ENCODE measurements at regions not wholly inside any gene's neighbourhood (a gene's known extent, or its start where the extent isn't known, plus 50 kb on each side); places are given as distances from the start of the nearest gene placed in this dataset.

- peaks cover 0 to 18% (median 6%) of the 10 kb centered on the region in 4 donors for H3K4me1 ChIP-seq
- no peaks in the 10 kb centered on the region for H3K36me3 ChIP-seq
- no peak overlapping the region for H3K4me3 ChIP-seq
- no peaks in the 10 kb centered on the region for H3K9me3 ChIP-seq
- DNase-seq, result no peak
- no peak overlapping the region for H3K27ac ChIP-seq
- TF ChIP-seq CTCF (IDR thresholded peaks at IDR 0.05), result no peak
- no peak for TF ChIP-seq POLR2AphosphoS5 (IDR thresholded peaks at IDR 0.05)
- no peak for TF ChIP-seq POLR2A (IDR thresholded peaks at IDR 0.05)
- TF ChIP-seq EP300 (IDR thresholded peaks at IDR 0.05), result no peak
- WGBS, 5 donors, result 91 to 98% (median 95%) methylated on average over 7 of the region's 7 CpGs
- intact Hi-C loops (cut with DNase I; ENCODE audit: low total_unique reads), result no loop called here
- H3K27me3 ChIP-seq, result no peaks in the 10 kb centered on the region
Observed at GRCh38 chr2:236674238-236674637, 104.6 kb downstream of the ACKR3 start.

GRCh38 chr2:236674646-236675045, 105.0 kb downstream of the ACKR3 start:
- Histone ChIP-seq H3K9me3 (no peaks in the 10 kb centered on the region), H3K27me3 (no peaks in the 10 kb centered on the region), H3K27ac (no peak overlapping the region), H3K36me3 (no peaks in the 10 kb centered on the region), H3K4me1 (peaks cover 0 to 18% (median 6%) of the 10 kb centered on the region in 4 donors), H3K4me3 (no peak overlapping the region)
- intact Hi-C loops (cut with DNase I; ENCODE audit: low total_unique reads), result no loop called here
- DNase-seq, result no peak
- no peak for TF ChIP-seq POLR2AphosphoS5 (IDR thresholded peaks at IDR 0.05)
- no peak for TF ChIP-seq EP300 (IDR thresholded peaks at IDR 0.05)
- 77 to 88% (median 84%) methylated on average over 7 of the region's 7 CpGs for WGBS, 5 donors

- Histone ChIP-seq H3K36me3 (no peaks in the 10 kb centered on the region), H3K4me3 (no peak overlapping the region), H3K4me1 (peaks cover 0 to 18% (median 6%) of the 10 kb centered on the region in 4 donors), H3K9me3 (no peaks in the 10 kb centered on the region), H3K27me3 (no peaks in the 10 kb centered on the region), H3K27ac (no peak overlapping the region)
- DNase-seq, result no peak
- intact Hi-C loops (cut with DNase I; ENCODE audit: low total_unique reads), result no loop called here
- TF ChIP-seq POLR2A (IDR thresholded peaks at IDR 0.05) (no peak), POLR2AphosphoS5 (IDR thresholded peaks at IDR 0.05) (no peak), EP300 (IDR thresholded peaks at IDR 0.05) (no peak), CTCF (IDR thresholded peaks at IDR 0.05) (no peak)
- 40 to 62% (median 58%) methylated on average over 4 of the region's 4 CpGs for WGBS, 5 donors
Observed at GRCh38 chr2:236675051-236675450, 105.4 kb downstream of the ACKR3 start.

- no peaks in the 10 kb centered on the region for H3K27me3 ChIP-seq
- H3K4me1 ChIP-seq, result peaks cover 0 to 18% (median 6%) of the 10 kb centered on the region in 4 donors
- no peaks in the 10 kb centered on the region for H3K9me3 ChIP-seq
- TF ChIP-seq CTCF (IDR thresholded peaks at IDR 0.05) (no peak), POLR2A (IDR thresholded peaks at IDR 0.05) (no peak), EP300 (IDR thresholded peaks at IDR 0.05) (no peak), POLR2AphosphoS5 (IDR thresholded peaks at IDR 0.05) (no peak)
- no peaks in the 10 kb centered on the region for H3K36me3 ChIP-seq
- DNase-seq, result no peak
- no peak overlapping the region for H3K27ac ChIP-seq
- no peak overlapping the region for H3K4me3 ChIP-seq
- intact Hi-C loops (cut with DNase I; ENCODE audit: low total_unique reads), result no loop called here
Observed at GRCh38 chr2:236675526-236675925, 105.9 kb downstream of the ACKR3 start.

- Histone ChIP-seq H3K9me3 (no peaks in the 10 kb centered on the region), H3K4me3 (no peak overlapping the region), H3K27ac (peak overlapping the region in 1 of 5 donors; percentile 11), H3K36me3 (no peaks in the 10 kb centered on the region), H3K27me3 (no peaks in the 10 kb centered on the region), H3K4me1 (peaks cover 0 to 18% (median 6%) of the 10 kb centered on the region in 4 donors)
- WGBS, 5 donors, result 18 to 29% (median 21%) methylated on average over 2 of the region's 2 CpGs
- DNase-seq, result peak in 1 of 2 donors; percentile 57
- no peak for TF ChIP-seq EP300 (IDR thresholded peaks at IDR 0.05)
- no peak for TF ChIP-seq POLR2A (IDR thresholded peaks at IDR 0.05)
- TF ChIP-seq POLR2AphosphoS5 (IDR thresholded peaks at IDR 0.05), result no peak
- no peak for TF ChIP-seq CTCF (IDR thresholded peaks at IDR 0.05)
- intact Hi-C loops (cut with DNase I; ENCODE audit: low total_unique reads), result no loop called here
Observed at GRCh38 chr2:236676136-236676873, 106.7 kb downstream of the ACKR3 start.
